ENCODE measurements at regions not wholly inside any gene's neighbourhood (a gene's known extent, or its start where the extent isn't known, plus 50 kb on each side); places are given as distances from the start of the nearest gene placed in this dataset.

DNA sequence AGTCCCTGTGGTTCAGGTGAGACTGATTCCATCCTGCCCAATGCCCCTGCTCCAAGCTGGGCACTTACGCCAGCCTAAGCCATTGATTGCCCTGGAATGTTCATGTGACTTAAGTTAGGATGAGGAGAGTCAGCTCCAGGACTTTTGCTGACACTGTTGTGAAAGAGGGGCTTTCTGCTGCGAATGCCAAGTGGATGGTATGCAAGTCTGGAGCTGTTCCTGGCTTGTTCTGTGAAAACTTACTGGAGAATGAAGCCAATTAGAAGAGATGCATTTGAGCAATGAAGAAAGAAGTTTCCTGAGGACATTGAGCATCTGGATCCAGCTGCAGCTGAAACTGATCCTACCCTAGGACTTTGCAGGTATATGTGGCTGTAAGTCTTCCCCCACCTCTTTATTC, 61.2 kb upstream of the ZFR start:
- FAIRE-seq (no peak), DNase-seq (peak in 2 of 5 donors; percentile 25 to 28)
- Histone ChIP-seq H3K4me1 (ENCODE audit: control insufficient read depth in 2 of 3, insufficient read depth in 2 of 3, low read depth in 1 of 3, low read length in 3 of 3) (peaks cover 0 to 9% (median 8%) of the 10 kb centered on the region in 3 donors), H3K27ac (ENCODE audit: low read depth in 2 of 2, low read length in 2 of 2) (no peak overlapping the region), H3K9ac (ENCODE audit: low read length in 3 of 3) (no peak overlapping the region), H3K36me3 (ENCODE audit: control insufficient read depth in 2 of 3, insufficient read depth in 3 of 3, low read length in 3 of 3) (no peaks in the 10 kb centered on the region), H3K4me3 (ENCODE audit: low read length in 3 of 3) (no peak overlapping the region), H3K9me3 (ENCODE audit: control insufficient read depth in 2 of 3, insufficient read depth in 1 of 3, low read length in 3 of 3) (no peaks in the 10 kb centered on the region), H3K27me3 (ENCODE audit: control insufficient read depth, insufficient read depth, low read length) (no peaks in the 10 kb centered on the region)
- TF ChIP-seq, protein P1, sequence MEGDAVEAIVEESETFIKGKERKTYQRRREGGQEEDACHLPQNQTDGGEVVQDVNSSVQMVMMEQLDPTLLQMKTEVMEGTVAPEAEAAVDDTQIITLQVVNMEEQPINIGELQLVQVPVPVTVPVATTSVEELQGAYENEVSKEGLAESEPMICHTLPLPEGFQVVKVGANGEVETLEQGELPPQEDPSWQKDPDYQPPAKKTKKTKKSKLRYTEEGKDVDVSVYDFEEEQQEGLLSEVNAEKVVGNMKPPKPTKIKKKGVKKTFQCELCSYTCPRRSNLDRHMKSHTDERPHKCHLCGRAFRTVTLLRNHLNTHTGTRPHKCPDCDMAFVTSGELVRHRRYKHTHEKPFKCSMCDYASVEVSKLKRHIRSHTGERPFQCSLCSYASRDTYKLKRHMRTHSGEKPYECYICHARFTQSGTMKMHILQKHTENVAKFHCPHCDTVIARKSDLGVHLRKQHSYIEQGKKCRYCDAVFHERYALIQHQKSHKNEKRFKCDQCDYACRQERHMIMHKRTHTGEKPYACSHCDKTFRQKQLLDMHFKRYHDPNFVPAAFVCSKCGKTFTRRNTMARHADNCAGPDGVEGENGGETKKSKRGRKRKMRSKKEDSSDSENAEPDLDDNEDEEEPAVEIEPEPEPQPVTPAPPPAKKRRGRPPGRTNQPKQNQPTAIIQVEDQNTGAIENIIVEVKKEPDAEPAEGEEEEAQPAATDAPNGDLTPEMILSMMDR (IDR thresholded peaks at IDR 0.05; ENCODE audit: borderline replicate concordance, extremely low read depth, insufficient read depth) = no peak
- intact Hi-C loops (cut with DNase I) = no loop called here

DNA sequence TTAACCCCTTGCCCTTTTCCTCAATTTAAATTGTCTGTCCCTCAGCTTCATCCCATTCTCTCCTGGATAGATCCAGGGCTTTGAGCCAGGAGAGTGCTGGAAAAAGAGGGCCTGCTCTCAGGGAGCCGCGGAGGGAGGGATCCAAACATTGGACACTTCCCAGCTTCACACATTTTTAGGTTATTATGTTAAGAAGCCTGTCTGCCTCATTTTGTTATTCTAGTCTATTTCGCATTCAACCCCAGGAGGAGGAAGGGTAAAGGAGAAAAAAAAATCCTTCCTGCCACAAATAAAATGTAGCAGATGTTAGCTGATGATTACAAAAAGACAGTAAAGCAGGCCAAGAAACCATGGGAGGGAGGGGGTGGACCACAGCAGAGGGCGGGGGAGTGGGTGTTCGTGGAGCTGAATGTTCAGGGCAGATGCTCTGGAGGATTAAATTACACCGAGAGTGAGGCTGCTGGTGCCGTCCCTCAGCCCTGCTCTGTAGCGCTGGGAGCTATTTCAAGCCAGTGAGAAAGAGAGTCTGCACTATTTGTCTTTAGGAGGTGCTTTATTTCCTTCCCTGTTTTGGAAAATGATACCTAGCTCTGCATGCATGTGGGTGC, 60.6 kb upstream of the ZFR start:
- Histone ChIP-seq H3K9me3 (ENCODE audit: control insufficient read depth in 2 of 3, insufficient read depth in 1 of 3, low read length in 3 of 3) (no peaks in the 10 kb centered on the region), H3K36me3 (ENCODE audit: control insufficient read depth in 2 of 3, insufficient read depth in 3 of 3, low read length in 3 of 3) (no peaks in the 10 kb centered on the region), H3K4me1 (ENCODE audit: control insufficient read depth in 2 of 3, insufficient read depth in 2 of 3, low read depth in 1 of 3, low read length in 3 of 3) (peaks cover 0 to 11% (median 9%) of the 10 kb centered on the region in 3 donors), H3K9ac (ENCODE audit: low read length in 3 of 3) (no peak overlapping the region), H3K27me3 (ENCODE audit: control insufficient read depth, insufficient read depth, low read length) (no peaks in the 10 kb centered on the region), H3K27ac (ENCODE audit: low read depth in 2 of 2, low read length in 2 of 2) (peak overlapping the region in 1 of 2 donors; percentile 45), H3K4me3 (ENCODE audit: low read length in 3 of 3) (no peak overlapping the region)
- intact Hi-C loops (cut with DNase I) = no loop called here
- TF ChIP-seq, protein P1 (IDR thresholded peaks at IDR 0.05; ENCODE audit: borderline replicate concordance, extremely low read depth, insufficient read depth) = no peak
- FAIRE-seq = no peak
- DNase-seq = peak; percentile 87 to 95 (median 89)

DNA sequence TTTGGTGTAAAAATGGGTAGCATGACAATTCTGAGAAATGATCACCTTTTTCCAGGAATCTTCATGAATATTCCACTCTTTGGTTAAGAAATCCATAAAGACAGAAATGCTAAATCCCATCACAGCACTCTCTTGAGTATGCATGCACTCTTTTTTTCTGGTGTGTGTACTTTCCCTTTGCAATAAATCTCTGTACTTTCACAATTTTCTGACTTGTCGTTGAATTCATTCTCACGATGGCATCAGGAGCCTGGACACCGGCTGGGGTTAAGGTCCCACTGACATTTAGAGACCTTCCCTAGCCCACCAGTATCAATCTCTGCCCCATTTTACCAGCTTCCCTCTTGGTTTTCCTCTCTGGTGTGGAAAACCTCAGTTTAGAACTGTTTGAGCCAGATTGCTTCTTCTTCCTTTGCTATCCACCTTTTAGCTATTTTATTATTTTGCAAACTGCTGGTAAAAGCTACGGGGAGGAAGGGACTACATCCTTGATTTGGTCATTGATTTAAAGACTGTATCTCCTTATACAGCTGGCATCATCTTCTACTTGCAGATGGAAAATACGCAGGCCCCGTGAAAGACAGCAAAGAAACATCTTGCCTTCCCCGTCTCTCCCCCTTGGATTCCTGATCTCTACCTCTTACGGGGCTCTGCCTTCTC, 59.9 kb upstream of the ZFR start:
- Histone ChIP-seq H3K9me3 (ENCODE audit: control insufficient read depth in 2 of 3, insufficient read depth in 1 of 3, low read length in 3 of 3) (no peaks in the 10 kb centered on the region), H3K9ac (ENCODE audit: low read length in 3 of 3) (no peak overlapping the region), H3K4me3 (ENCODE audit: low read length in 3 of 3) (no peak overlapping the region), H3K27ac (ENCODE audit: low read depth in 2 of 2, low read length in 2 of 2) (peak overlapping the region in 1 of 2 donors; percentile 45), H3K36me3 (ENCODE audit: control insufficient read depth in 2 of 3, insufficient read depth in 3 of 3, low read length in 3 of 3) (no peaks in the 10 kb centered on the region), H3K4me1 (ENCODE audit: control insufficient read depth in 2 of 3, insufficient read depth in 2 of 3, low read depth in 1 of 3, low read length in 3 of 3) (peaks cover 0 to 12% (median 9%) of the 10 kb centered on the region in 3 donors), H3K27me3 (ENCODE audit: control insufficient read depth, insufficient read depth, low read length) (no peaks in the 10 kb centered on the region)
- intact Hi-C loops (cut with DNase I) = no loop called here
- FAIRE-seq = no peak
- TF ChIP-seq, protein P1 (IDR thresholded peaks at IDR 0.05; ENCODE audit: borderline replicate concordance, extremely low read depth, insufficient read depth) = no peak
- DNase-seq = peak in 1 of 5 donors; percentile 5

Measured in kidney (tissue), 13 donors.